ENCODE measurements at regions not wholly inside any gene's neighbourhood (a gene's known extent, or its start where the extent isn't known, plus 50 kb on each side); places are given as distances from the start of the nearest gene placed in this dataset.

DNA sequence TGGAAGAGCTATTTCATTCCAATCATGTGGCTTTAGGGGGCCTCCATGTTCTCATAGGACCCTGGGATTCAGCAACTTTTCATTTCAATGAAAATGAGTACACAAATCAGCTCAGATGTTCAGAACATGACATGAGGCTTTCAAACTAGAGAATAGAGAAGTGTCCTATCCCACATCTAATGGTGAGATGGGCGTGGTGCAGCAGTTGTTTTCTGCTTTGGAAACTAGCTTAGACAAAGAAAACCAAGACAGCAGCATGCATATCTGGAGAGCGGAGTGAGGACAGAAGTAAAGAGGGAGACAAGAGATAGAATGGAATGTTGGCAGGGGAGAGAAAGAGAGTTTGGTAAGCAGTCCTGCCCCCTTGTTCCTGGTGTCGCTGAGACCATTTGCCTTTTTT is 1009.1 kb upstream of the IGFBP7 start:
- TF ChIP-seq, protein P1, sequence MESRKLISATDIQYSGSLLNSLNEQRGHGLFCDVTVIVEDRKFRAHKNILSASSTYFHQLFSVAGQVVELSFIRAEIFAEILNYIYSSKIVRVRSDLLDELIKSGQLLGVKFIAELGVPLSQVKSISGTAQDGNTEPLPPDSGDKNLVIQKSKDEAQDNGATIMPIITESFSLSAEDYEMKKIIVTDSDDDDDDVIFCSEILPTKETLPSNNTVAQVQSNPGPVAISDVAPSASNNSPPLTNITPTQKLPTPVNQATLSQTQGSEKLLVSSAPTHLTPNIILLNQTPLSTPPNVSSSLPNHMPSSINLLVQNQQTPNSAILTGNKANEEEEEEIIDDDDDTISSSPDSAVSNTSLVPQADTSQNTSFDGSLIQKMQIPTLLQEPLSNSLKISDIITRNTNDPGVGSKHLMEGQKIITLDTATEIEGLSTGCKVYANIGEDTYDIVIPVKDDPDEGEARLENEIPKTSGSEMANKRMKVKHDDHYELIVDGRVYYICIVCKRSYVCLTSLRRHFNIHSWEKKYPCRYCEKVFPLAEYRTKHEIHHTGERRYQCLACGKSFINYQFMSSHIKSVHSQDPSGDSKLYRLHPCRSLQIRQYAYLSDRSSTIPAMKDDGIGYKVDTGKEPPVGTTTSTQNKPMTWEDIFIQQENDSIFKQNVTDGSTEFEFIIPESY (IDR thresholded peaks at IDR 0.05; ENCODE audit: borderline replicate concordance, low read depth) = no peak
- TF ChIP-seq, protein P2, sequence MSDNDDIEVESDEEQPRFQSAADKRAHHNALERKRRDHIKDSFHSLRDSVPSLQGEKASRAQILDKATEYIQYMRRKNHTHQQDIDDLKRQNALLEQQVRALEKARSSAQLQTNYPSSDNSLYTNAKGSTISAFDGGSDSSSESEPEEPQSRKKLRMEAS (IDR thresholded peaks at IDR 0.05; ENCODE audit: low read depth) = no peak
- TF ChIP-seq, protein P3, sequence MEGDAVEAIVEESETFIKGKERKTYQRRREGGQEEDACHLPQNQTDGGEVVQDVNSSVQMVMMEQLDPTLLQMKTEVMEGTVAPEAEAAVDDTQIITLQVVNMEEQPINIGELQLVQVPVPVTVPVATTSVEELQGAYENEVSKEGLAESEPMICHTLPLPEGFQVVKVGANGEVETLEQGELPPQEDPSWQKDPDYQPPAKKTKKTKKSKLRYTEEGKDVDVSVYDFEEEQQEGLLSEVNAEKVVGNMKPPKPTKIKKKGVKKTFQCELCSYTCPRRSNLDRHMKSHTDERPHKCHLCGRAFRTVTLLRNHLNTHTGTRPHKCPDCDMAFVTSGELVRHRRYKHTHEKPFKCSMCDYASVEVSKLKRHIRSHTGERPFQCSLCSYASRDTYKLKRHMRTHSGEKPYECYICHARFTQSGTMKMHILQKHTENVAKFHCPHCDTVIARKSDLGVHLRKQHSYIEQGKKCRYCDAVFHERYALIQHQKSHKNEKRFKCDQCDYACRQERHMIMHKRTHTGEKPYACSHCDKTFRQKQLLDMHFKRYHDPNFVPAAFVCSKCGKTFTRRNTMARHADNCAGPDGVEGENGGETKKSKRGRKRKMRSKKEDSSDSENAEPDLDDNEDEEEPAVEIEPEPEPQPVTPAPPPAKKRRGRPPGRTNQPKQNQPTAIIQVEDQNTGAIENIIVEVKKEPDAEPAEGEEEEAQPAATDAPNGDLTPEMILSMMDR (IDR thresholded peaks at IDR 0.05) = no peak
- TF ChIP-seq, protein P4, sequence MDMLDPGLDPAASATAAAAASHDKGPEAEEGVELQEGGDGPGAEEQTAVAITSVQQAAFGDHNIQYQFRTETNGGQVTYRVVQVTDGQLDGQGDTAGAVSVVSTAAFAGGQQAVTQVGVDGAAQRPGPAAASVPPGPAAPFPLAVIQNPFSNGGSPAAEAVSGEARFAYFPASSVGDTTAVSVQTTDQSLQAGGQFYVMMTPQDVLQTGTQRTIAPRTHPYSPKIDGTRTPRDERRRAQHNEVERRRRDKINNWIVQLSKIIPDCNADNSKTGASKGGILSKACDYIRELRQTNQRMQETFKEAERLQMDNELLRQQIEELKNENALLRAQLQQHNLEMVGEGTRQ (IDR thresholded peaks at IDR 0.05; ENCODE audit: borderline replicate concordance, low read depth, low read length) = no peak
- TF ChIP-seq JUND (IDR thresholded peaks at IDR 0.05) (no peak), POLR2AphosphoS5 (IDR thresholded peaks at IDR 0.05; ENCODE audit: low read depth, low read length) (no peak), EZH2phosphoT487 (IDR thresholded peaks at IDR 0.05; ENCODE audit: borderline replicate concordance, low read depth) (no peak), GABPA (IDR thresholded peaks at IDR 0.05; ENCODE audit: low read depth) (no peak), RAD21 (IDR thresholded peaks at IDR 0.05; ENCODE audit: low read length) (no peak)
- TF ChIP-seq, protein P5, sequence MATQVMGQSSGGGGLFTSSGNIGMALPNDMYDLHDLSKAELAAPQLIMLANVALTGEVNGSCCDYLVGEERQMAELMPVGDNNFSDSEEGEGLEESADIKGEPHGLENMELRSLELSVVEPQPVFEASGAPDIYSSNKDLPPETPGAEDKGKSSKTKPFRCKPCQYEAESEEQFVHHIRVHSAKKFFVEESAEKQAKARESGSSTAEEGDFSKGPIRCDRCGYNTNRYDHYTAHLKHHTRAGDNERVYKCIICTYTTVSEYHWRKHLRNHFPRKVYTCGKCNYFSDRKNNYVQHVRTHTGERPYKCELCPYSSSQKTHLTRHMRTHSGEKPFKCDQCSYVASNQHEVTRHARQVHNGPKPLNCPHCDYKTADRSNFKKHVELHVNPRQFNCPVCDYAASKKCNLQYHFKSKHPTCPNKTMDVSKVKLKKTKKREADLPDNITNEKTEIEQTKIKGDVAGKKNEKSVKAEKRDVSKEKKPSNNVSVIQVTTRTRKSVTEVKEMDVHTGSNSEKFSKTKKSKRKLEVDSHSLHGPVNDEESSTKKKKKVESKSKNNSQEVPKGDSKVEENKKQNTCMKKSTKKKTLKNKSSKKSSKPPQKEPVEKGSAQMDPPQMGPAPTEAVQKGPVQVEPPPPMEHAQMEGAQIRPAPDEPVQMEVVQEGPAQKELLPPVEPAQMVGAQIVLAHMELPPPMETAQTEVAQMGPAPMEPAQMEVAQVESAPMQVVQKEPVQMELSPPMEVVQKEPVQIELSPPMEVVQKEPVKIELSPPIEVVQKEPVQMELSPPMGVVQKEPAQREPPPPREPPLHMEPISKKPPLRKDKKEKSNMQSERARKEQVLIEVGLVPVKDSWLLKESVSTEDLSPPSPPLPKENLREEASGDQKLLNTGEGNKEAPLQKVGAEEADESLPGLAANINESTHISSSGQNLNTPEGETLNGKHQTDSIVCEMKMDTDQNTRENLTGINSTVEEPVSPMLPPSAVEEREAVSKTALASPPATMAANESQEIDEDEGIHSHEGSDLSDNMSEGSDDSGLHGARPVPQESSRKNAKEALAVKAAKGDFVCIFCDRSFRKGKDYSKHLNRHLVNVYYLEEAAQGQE (IDR thresholded peaks at IDR 0.05; ENCODE audit: low read depth, low read length) = no peak

All from SK-N-SH (cell line).